H9 (cell line): ENCODE measurements at regions not wholly inside any gene's neighbourhood (a gene's known extent, or its start where the extent isn't known, plus 50 kb on each side); places are given as distances from the start of the nearest gene placed in this dataset.

Experiments used
- DNase-seq: peaks from one replicate; pipeline ENCODE4 v3.0.0-alpha.2; 2017
- H2AFZ ChIP-seq: one replicate; pipeline ENCODE4 v1.6.1; 2013; ENCODE audit warnings: mild to moderate bottlenecking, low read length, control low read depth, moderate library complexity
- H2AK5ac ChIP-seq: 2 replicates; pipeline ENCODE4 v1.6.1; 2013; ENCODE audit warnings: low read length, control low read depth, mixed read lengths; ENCODE audit not compliant: insufficient read length
- H2BK120ac ChIP-seq: one replicate; pipeline ENCODE4 v1.6.1; 2013; ENCODE audit warnings: low read depth, mild to moderate bottlenecking, low read length, control low read depth, inconsistent platforms; ENCODE audit not compliant: poor library complexity, severe bottlenecking
- H2BK12ac ChIP-seq: 2 replicates; pipeline ENCODE4 v1.6.1; 2013; ENCODE audit warnings: low read length, control low read depth, mixed read lengths, low read depth; ENCODE audit not compliant: insufficient read length
- H2BK15ac ChIP-seq: 2 replicates; pipeline ENCODE4 v1.6.1; 2013; ENCODE audit warnings: low read depth, low read length, control low read depth
- H2BK20ac ChIP-seq: one replicate; pipeline ENCODE4 v1.6.1; 2013; ENCODE audit warnings: low read depth, mild to moderate bottlenecking, low read length, control low read depth, inconsistent platforms; ENCODE audit not compliant: poor library complexity, severe bottlenecking
- H2BK5ac ChIP-seq: 2 replicates; pipeline ENCODE4 v1.6.1; 2013; ENCODE audit warnings: low read length, control low read depth, mixed read lengths; ENCODE audit not compliant: insufficient read length
- H3K14ac ChIP-seq: 2 replicates; pipeline ENCODE4 v1.6.1; 2013; ENCODE audit warnings: low read length, control low read depth; ENCODE audit not compliant: insufficient read depth
- H3K18ac ChIP-seq: 2 replicates; pipeline ENCODE4 v1.6.1; 2013; ENCODE audit warnings: low read depth, mild to moderate bottlenecking, mixed read lengths, low read length, control low read depth; ENCODE audit not compliant: insufficient read length
- H3K23ac ChIP-seq: 2 replicates; pipeline ENCODE4 v1.6.1; 2013; ENCODE audit warnings: low read length, control low read depth, mixed read lengths, low read depth; ENCODE audit not compliant: insufficient read length
- H3K23me2 ChIP-seq: 2 replicates; pipeline ENCODE4 v1.6.1; 2013; ENCODE audit warnings: low read depth, mild to moderate bottlenecking, mixed read lengths, low read length, control low read depth; ENCODE audit not compliant: insufficient read length, poor library complexity, severe bottlenecking
- H3K27ac ChIP-seq: 2 replicates; pipeline ENCODE4 v1.5.1; 2013; ENCODE audit warnings: low read length, control low read depth, mixed read lengths, low read depth; ENCODE audit not compliant: insufficient read length
- H3K27me3 ChIP-seq: 2 replicates; pipeline ENCODE4 v1.6.1; 2013; ENCODE audit warnings: low read length, control low read depth, inconsistent platforms; ENCODE audit not compliant: insufficient read depth
- H3K4ac ChIP-seq: 2 replicates; pipeline ENCODE4 v1.6.1; 2013; ENCODE audit warnings: low read depth, mild to moderate bottlenecking, control low read depth, inconsistent platforms, low read length, moderate library complexity
- H3K4me1 ChIP-seq: 2 replicates; pipeline ENCODE4 v1.6.1; 2013; ENCODE audit warnings: low read length, control low read depth, inconsistent platforms; ENCODE audit not compliant: insufficient read depth
- H3K4me2 ChIP-seq: 2 replicates; pipeline ENCODE4 v1.6.1; 2013; ENCODE audit warnings: low read length, control low read depth, mixed read lengths; ENCODE audit not compliant: insufficient read length, insufficient read depth
- H3K56ac ChIP-seq: 2 replicates; pipeline ENCODE4 v1.6.1; 2013; ENCODE audit warnings: low read depth, mild to moderate bottlenecking, mixed read lengths, low read length, control low read depth; ENCODE audit not compliant: insufficient read length
- H3K79me1 ChIP-seq: 2 replicates; pipeline ENCODE4 v1.6.1; 2013; ENCODE audit warnings: low read depth, mild to moderate bottlenecking, moderate library complexity, low read length, control low read depth, inconsistent platforms; ENCODE audit not compliant: insufficient read depth, poor library complexity, severe bottlenecking
- H3K79me2 ChIP-seq: 2 replicates; pipeline ENCODE4 v1.6.1; 2013; ENCODE audit warnings: low read length, control low read depth, inconsistent platforms; ENCODE audit not compliant: insufficient read depth
- H3K9ac ChIP-seq: 2 replicates; pipeline ENCODE4 v1.6.1; 2013; ENCODE audit warnings: low read length, control low read depth, mixed read lengths; ENCODE audit not compliant: insufficient read length; ENCODE audit errors: extremely low read depth
- H3K9me3 ChIP-seq: one replicate; pipeline ENCODE4 v1.6.1; 2013; ENCODE audit warnings: low read depth, low read length, inconsistent platforms; ENCODE audit not compliant: control insufficient read depth
- H3T11ph ChIP-seq: one replicate; pipeline ENCODE4 v1.6.1; 2013; ENCODE audit warnings: mild to moderate bottlenecking, low read length, control low read depth, inconsistent platforms
- H4K20me1 ChIP-seq: one replicate; pipeline ENCODE4 v1.6.1; 2013; ENCODE audit not compliant: control insufficient read depth, insufficient read length, insufficient read depth
- H4K5ac ChIP-seq: 2 replicates; pipeline ENCODE4 v1.6.1; 2013; ENCODE audit warnings: low read depth, mild to moderate bottlenecking, mixed read lengths, low read length, control low read depth; ENCODE audit not compliant: insufficient read length
- H4K8ac ChIP-seq: replicated peaks from 2 replicates; pipeline ENCODE4 v1.6.1; 2013; ENCODE audit warnings: low read length, control low read depth, mixed read lengths, low read depth; ENCODE audit not compliant: insufficient read length
- H4K91ac ChIP-seq: 2 replicates; pipeline ENCODE4 v1.6.1; 2013; ENCODE audit warnings: low read depth, mild to moderate bottlenecking, moderate library complexity, mixed read lengths, low read length, control low read depth; ENCODE audit not compliant: insufficient read length
- H3K27ac Mint-ChIP-seq, 3 experiments: 2 replicates in 2 of 3; 3 replicates in 1 of 3; pipeline ENCODE4 v1.8.0; 2020 to 2021; ENCODE audit warnings: mixed read lengths in 3 of 3, mild to moderate bottlenecking in 1 of 3, moderate library complexity in 1 of 3
- H3K27me3 Mint-ChIP-seq: 2 replicates; pipeline ENCODE4 v1.8.0; 2021; ENCODE audit warnings: low read depth, mild to moderate bottlenecking, moderate library complexity, mixed read lengths
- H3K36me3 Mint-ChIP-seq, 3 experiments: 2 replicates in 2 of 3; 3 replicates in 1 of 3; pipeline ENCODE4 v1.8.0; 2020 to 2021; ENCODE audit warnings: low read depth in 3 of 3, mixed read lengths in 3 of 3; ENCODE audit not compliant: insufficient read depth in 1 of 3
- H3K4me1 Mint-ChIP-seq, 2 experiments: 2 replicates each; pipeline ENCODE4 v1.8.0; 2020; ENCODE audit warnings: mixed read lengths in 2 of 2
- H3K4me3 Mint-ChIP-seq, 2 experiments: 2 replicates in 1 of 2; 3 replicates in 1 of 2; pipeline ENCODE4 v1.8.0; 2020 to 2021; ENCODE audit warnings: mild to moderate bottlenecking in 2 of 2, mixed read lengths in 2 of 2, moderate library complexity in 1 of 2
- H3K9me3 Mint-ChIP-seq, 2 experiments: 2 replicates in 1 of 2; 3 replicates in 1 of 2; pipeline ENCODE4 v1.8.0; 2020; ENCODE audit warnings: mild to moderate bottlenecking in 2 of 2, mixed read lengths in 2 of 2, moderate library complexity in 1 of 2
- WGBS: extraction: QIAGEN DNeasy Blood & Tissue Kit; methylation state at CpG from one replicate; pipeline ENCODE4 v1.1.7; 2013; ENCODE audit warnings: missing lambda C conversion rate, low lambda C conversion rate, mixed read lengths; ENCODE audit not compliant: insufficient read length; ENCODE audit errors: extremely low coverage; 5-methylcytosine and 5-hydroxymethylcytosine counted together
- TF ChIP-seq, protein P1 (sequence below): fragments of 200-600 bp; sonication (generic); conservative IDR thresholded peaks from 3 replicates; pipeline ENCODE4 v1.8.0; 2021; ENCODE audit warnings: antibody characterized with exemption, mild to moderate bottlenecking

DNA sequence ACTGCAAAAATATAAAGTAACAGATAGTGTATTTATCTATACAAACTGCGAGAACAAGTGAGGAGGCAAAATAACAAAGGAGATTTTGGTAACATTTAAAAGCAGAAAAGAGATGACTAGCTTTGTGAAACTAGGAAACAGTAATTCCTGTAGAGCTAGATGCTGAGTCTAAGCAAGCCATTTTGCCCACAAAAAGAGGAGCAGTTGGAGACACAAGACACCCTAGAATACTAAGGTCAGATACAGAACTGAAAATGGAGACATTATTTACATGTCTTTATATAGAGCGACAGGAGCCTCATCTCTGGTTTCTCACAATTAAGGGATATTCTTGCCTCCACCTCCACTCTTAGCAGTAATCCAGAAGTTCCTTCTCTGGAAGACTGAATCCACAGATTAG, 732.4 kb upstream of the GBE1 start:
- Histone ChIP-seq H3K9me3 (no peaks in the 10 kb centered on the region), H3K14ac (no peak overlapping the region), H3K56ac (no peak overlapping the region), H3K9ac (no peak overlapping the region), H3K4me2 (no peak overlapping the region), H3K79me2 (no peaks in the 10 kb centered on the region), H2AK5ac (no peak overlapping the region), H3K79me1 (no peaks in the 10 kb centered on the region), H3K4me1 (no peaks in the 10 kb centered on the region), H2BK120ac (no peak overlapping the region), H2AFZ (no peak overlapping the region), H4K5ac (no peak overlapping the region), H3K18ac (no peak overlapping the region), H2BK20ac (no peak overlapping the region), H2BK5ac (no peak overlapping the region), H4K20me1 (no peaks in the 10 kb centered on the region), H2BK15ac (no peak overlapping the region), H4K91ac (no peak overlapping the region), H3K27me3 (no peaks in the 10 kb centered on the region), H3K23ac (no peak overlapping the region), H4K8ac (no peak overlapping the region), H3K4ac (no peak overlapping the region), H3K23me2 (no peaks in the 10 kb centered on the region), H3T11ph (no peak overlapping the region), H2BK12ac (no peak overlapping the region), H3K27ac (no peak overlapping the region)
- TF ChIP-seq, protein P1, sequence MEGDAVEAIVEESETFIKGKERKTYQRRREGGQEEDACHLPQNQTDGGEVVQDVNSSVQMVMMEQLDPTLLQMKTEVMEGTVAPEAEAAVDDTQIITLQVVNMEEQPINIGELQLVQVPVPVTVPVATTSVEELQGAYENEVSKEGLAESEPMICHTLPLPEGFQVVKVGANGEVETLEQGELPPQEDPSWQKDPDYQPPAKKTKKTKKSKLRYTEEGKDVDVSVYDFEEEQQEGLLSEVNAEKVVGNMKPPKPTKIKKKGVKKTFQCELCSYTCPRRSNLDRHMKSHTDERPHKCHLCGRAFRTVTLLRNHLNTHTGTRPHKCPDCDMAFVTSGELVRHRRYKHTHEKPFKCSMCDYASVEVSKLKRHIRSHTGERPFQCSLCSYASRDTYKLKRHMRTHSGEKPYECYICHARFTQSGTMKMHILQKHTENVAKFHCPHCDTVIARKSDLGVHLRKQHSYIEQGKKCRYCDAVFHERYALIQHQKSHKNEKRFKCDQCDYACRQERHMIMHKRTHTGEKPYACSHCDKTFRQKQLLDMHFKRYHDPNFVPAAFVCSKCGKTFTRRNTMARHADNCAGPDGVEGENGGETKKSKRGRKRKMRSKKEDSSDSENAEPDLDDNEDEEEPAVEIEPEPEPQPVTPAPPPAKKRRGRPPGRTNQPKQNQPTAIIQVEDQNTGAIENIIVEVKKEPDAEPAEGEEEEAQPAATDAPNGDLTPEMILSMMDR: no peak
- H3K4me1 Mint-ChIP-seq: no peaks in the 10 kb centered on the region
- H3K36me3 Mint-ChIP-seq: no peaks in the 10 kb centered on the region
- no peak for DNase-seq
- no peaks in the 10 kb centered on the region for H3K9me3 Mint-ChIP-seq
- no peak overlapping the region for H3K27ac Mint-ChIP-seq
- no peak overlapping the region for H3K4me3 Mint-ChIP-seq
- H3K27me3 Mint-ChIP-seq: no peaks in the 10 kb centered on the region
- WGBS: no CpG with 5 or more reads among the region's 2 CpGs
